ENCODE measurements at regions not wholly inside any gene's neighbourhood (a gene's known extent, or its start where the extent isn't known, plus 50 kb on each side); places are given as distances from the start of the nearest gene placed in this dataset.

DNA sequence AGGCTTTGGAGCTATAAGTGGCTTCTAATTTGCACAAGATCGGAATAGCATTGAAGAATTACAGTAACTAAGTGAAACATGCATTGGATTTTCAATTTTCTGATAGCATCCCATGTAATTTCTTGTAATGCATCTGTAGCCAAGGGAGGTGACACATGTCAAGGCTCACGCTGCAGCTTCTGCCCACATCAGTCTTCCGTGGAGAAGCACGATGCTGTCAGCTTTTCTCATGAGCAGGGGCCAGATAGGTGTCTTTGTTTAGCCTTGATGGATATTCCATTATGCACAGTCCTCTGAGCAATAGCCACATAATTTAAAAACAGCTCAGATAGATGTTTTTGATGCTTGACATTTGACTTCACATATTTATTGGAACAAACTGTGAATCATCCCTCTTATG, 1046.9 kb upstream of the EEF2KMT start:
- DNase-seq (ENCODE audit: low read depth in 2 of 2): no peak

DNA sequence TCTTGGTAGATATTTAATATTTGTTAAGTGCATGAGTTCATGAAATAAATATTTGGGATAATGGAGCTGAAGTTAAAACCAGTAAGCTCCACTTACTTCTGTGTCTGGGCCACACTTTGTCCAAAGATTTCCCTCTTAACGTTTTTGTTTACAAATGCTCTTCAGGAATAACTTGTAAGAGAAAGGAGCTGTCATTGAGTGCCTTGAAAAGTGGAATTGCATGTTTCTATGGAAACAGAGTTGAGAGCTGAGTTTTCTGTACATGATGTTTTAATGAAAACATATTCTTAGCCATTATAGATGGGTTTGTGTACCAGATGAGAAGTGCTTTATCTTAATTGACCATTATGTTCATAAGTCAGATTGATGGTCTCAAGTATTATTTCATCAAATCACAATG, 1045.4 kb upstream of the EEF2KMT start:
- no peak for DNase-seq (ENCODE audit: low read depth in 2 of 2)

DNA sequence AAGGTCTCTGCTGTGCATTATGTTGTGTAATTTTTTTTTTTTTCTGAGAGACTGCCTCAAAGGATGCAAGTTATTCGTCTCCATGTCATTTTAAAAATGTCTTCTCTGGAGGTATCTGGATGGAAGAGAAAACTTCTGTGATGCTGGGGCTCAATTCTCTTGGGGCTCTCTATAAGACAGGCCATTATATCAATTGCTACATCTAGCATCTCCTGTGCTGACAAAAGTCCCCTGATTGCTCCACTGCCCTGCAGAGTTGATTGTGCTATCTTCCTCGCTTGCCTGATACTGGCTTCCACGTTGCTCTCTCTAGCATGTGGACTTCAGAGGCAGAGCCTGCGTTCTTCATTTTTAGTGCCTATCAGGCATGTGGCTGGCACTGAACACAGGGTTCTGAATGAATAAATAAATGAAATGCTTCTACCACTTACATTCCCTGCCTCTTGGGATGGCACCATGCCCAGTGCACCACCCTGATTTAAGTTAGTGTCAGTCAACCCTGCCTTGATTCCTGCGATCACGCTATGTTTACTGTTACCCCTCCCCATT, 1035.5 kb upstream of the EEF2KMT start:
- no peak for DNase-seq (ENCODE audit: low read depth in 2 of 2)

DNA sequence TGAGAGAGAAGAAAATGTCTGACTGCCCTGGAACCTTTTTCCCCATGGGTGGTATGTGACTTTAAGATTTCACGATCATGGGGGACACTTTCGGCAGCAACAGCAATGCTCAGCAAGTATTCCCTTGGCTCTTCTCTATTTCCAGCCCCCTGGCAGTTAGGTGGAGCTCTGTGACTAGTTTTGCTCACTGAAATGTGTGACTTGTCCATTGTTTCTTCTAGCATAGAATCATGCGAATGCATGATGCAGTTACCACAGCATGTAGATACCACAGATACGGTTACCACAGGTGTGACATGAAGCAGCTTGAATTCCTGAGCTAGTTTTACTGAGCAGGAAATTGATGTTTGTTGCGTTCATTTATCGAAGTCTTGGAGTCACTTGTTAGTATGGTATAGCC, 1034.5 kb upstream of the EEF2KMT start:
- no peak for DNase-seq (ENCODE audit: low read depth in 2 of 2)

DNA sequence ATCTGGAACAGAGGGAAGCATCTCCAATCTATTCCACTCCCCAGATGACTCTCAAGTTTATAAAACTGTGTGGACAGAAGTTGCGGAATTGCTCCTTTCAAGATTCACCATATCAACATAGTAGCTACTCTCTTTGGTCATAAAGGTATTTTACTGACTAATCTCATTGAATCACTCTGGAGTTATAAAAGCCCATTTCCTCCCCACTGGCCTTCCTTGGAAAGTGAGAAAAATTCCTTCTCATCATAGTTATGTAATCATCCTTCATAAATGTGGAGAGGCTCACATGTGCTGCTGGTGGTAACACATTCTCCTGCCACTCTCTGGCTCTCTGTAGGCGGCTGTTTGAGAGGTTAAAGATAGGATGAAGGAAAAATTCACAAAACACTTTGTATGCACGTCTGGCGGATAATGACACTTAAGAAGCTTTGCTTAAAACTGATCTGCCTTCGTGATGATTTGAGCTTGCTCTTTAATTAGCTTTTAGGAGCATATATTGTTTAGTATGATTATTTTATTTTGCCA, 1034.0 kb upstream of the EEF2KMT start:
- no peak for DNase-seq (ENCODE audit: low read depth in 2 of 2)

DNA sequence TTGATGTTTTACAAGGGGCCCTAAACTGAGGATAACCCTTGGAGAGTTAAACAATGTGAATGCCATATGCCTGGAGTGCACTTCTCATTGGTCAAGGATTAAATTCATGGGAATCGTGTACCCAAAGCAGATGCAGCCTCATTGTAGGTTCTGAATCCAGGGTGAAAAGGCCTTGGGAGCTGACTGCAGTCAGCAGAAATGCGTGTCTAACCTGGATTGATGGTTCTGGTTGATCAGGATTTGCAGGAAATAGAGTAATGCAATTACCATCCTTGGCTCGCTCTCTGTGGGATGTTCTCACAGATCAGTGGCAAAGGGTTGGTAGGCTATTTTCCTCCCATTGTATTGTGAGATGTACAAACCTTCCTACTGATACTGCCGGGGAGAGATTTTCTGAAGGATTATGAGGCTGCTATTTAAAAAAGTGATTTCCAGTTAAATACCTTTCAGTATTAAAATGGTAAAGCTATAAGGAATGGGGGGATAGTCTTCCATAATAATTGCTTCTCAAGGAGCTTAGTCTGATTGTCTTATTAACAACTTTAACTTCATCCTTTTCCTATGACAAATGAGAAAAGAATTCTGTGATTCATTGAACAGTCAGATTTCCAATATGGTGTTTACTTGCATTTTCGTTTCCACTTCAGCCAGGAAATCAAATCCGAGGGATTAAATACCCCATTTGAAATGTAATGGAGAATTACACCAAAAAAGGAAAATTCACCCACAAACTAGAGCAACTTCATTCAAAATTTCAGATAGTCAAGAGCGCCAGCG, 1028.1 kb upstream of the EEF2KMT start:
- DNase-seq (ENCODE audit: low read depth in 2 of 2): no peak

DNA sequence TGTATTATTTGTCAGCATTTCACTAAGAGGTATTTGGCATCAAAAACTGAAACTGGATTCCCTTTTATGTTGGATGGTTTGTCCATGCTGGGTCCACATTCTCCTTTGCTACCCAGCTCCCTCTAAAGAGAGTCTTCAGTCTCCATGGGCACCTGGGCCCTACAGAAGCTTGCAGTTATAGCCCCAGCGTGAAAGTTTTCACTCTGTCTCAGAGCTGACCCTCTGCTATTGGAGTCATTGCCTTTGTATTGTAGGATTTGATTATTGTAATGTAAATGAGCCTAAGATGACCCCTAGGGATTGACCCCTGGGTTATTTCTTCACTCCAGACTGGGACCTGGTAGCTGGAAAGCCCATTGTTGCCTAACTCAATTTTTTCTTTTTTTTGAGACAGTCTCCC, 1026.5 kb upstream of the EEF2KMT start:
- no peak for DNase-seq (ENCODE audit: low read depth in 2 of 2)

DNA sequence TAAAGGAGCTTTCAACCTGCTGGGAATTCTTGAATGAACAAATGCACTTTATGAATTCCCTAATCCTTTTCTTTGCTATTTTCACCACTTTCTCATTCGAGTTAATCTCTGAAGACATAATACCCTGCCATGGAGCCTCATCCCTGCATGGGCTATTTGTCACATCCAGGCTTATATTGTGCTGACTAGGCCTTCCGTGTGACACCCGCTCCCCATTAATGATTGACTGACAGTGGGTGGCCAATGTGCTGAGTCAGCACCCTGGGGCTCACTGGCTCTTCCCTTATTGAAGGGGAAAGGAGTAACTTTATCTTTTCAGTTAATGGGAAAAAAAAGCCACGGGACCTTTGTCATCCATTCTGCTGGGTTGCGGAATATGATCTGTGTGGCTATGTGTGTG, 1024.8 kb upstream of the EEF2KMT start:
- no peak for DNase-seq (ENCODE audit: low read depth in 2 of 2)

DNA sequence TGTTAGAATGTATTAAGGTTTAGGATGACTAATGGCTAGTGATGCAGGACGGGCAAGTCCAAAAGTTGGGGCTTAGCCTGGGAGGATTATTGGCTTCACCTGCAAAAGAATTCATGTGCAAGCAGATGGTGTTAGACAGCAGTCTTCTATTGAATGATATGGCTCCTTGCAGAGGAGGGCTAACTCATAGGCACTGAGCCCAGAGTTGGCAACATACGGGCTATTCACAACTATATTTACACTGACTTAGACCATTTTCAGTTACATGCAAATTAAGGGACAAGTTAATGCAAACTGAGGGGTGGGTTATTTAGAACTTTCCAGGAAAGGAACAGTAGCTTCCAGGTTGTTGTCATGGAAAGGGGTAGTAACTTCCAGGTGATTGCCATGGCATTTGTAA, 1017.1 kb upstream of the EEF2KMT start:
- no peak for DNase-seq (ENCODE audit: low read depth in 2 of 2)

DNA sequence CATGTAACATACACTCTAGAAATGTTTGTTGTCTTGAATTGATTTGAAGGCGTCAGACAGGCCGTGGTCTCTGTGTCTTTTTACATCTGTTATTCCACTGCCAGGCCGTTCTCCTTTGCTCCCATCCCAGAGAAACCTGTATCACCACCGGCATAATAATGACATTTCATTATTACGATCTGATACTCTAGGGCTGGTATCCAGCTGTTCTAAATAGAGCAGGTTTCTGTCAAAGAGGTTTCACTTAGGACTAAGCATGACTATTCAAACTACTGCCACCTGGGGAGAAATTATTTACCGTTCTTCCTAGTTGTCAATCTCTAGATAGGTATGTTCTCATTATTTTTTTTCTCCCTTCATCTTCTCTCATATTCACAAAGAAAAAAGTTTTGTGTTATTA, 1016.2 kb upstream of the EEF2KMT start:
- DNase-seq (ENCODE audit: low read depth in 2 of 2): no peak

DNA sequence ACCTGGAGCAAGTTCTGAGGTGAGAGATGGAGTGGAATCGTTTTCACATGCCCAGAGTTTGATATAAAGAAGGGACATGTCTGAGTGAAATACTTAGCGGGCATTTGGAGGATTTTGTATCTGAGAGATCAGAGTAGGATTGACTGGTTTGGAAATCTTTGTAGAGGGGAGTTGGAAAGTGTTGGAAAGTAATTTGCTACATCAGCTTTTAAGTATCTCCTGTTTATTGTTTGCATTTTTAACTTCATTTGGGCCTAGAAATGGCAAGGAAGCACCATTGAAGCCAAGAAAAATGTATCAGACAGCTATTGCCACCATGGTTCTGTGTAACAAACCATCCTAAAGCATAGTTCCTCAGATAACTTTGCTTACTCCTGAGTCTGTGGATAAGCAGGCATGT, 1015.1 kb upstream of the EEF2KMT start:
- DNase-seq (ENCODE audit: low read depth in 2 of 2): no peak

DNA sequence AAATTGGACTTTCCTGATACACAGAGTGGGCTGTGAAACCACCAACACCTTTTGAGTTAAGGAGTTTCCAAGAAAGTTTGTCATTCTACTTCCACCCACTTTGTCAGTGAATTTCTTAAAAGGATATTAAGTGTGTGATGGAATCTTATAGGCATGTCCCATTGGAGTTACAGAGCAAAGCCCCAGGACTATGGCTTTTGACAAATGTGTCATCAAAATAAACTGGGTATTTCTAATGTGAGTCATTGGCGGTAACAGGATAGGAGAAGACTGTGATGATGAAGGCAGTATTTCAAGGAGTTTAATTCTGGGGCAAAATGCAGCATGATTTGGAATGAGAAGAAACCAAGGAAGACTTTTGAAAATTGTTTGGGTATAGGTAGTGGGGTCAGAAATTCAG, 1013.8 kb upstream of the EEF2KMT start:
- DNase-seq (ENCODE audit: low read depth in 2 of 2): no peak

DNA sequence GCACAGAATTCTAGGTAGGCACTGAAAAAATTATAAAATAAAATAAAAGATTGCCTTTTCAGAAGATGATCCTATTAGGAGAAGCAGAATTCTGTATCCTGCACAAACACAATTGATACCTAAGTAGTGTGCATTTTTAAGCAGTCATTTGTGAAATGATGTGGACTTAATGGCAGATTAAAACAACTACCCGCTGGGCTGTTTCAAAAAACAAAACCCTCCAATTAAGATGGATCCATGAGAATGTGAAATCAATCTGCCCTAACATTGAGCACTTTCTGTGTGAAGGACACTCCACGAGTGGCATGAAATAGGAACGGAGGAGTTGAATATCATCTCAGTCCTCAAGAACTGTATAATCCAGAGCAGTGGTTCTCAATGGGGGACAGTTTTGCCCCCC, 1012.8 kb upstream of the EEF2KMT start:
- DNase-seq (ENCODE audit: low read depth in 2 of 2): no peak

DNA sequence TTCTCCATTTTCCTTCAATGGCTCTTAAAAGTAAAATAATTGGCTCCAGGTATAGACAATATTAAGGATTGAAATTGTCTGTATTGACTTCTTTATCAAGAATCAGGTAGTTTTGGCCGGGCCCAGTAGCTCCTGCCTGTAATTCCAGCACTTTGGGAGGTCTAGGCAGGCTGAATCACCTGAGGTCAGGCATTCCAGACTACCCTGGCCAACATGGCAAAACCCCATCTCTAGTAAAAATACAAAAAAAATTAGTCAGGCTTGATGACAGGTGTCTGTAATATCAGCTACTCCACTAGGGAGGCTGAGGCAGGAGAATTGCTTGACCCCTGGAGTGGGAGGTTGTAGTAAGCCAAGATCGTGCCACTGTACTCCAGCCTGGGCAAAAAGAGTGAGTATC, 1008.5 kb upstream of the EEF2KMT start:
- no peak for DNase-seq (ENCODE audit: low read depth in 2 of 2)

DNA sequence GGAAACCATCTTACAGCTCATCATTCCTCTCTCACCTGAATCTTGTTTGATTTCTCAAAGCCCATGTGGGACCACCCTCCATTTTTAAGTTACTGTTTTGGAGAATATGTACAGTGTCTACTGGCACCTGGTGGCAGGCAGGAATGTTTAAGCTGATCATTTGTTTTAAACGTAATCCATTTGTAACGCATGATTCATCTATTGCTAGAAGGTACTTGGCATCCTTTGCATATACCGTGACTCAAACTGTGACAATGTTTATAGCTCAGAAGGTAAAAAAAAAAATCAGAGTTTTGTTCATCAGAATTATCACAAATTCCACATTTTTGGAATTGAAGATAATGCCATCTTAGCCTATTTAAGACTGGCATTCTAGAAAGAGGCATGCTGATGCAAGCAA, 1007.5 kb upstream of the EEF2KMT start:
- DNase-seq (ENCODE audit: low read depth in 2 of 2): no peak

DNA sequence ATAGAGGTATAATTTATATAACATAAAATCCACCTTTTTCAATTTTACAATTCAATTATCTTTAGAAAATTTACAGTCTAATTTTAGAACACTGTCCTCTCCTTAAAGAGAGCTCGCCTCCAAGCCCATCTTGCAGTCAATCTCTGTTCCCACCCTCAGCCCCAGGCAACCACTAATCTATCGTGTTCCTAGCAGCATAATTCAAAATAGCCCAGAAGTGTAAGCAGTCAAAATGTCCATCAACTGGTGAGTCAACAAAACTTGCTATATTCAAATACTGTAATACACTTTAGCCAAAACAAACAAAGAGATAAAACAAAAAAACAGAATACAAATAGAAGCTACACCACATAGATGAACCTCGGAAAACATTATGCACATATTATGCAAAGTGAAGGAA, 1006.8 kb upstream of the EEF2KMT start:
- DNase-seq (ENCODE audit: low read depth in 2 of 2): no peak

DNA sequence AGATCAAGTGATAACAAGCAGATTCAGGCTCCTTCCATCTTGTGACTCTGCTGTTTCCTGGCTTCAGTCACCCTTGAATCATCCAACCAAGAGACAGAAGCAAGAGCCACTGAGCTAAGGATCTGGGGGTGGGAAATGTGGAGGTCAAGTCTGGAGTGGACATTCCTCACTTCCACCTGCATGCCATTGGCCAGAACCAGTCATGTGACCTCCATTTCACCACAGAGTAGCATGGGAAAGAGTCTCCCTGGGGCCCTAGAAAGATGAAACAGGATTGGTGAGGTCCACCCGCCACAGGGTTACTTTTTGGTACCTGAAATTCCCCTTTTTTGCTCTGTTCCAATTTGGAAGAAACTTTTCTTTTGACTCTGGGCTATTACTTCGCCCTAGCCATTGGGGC, 1006.0 kb upstream of the EEF2KMT start:
- no peak for DNase-seq (ENCODE audit: low read depth in 2 of 2)

DNA sequence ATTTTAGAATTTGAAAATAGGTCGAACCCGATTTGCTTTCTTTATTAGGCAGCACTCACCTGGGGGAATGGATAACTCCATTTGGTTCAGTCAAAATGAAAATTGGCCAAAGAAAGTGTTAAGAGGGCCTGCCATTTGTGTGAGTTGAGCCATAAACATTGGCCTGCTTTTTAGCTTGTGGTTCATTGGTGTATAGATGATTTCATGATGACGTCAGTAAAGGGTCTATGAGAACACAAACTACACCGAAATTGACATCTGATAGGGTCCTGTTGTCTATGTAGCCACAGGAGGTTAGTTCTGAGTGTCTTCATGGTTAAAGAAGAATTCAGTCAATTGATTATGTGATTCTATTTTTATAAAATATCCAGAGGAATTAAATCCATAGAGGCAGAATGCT, 1001.5 kb upstream of the EEF2KMT start:
- DNase-seq (ENCODE audit: low read depth in 2 of 2): no peak

DNA sequence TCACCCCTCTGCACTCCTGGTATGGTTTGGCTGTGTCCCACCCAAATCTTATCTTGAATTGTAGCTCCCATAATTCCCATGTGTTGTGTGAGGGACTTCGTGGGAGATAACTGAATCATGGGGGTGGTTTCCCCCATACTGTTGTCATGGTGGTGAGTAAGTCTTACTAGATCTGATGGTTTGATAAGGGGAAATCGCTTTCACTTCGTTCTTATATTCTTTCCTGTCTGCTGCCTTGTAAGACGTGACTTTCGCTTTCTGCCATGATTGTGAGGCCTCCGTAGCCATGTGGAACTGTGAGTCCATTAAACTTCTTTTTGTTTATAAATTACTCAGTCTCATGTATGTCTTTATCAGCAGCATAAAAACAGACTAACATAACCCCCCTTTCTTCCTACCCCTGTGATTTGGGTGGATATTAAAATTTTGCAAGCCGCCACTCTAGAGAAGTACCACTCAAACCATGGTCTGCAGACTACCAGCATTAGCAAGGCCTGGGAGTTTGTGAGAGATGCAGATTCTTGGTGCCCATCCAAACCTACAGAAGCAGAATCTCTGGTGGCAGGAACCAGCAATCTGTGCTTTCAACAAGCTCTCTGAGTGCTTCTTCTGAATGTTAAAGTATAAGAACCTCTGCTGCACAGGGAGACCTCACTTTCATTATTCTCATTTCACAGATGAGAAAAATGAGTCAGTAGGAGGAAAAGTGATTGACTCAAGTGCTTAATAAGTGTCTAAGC, 999.5 kb upstream of the EEF2KMT start:
- DNase-seq (ENCODE audit: low read depth in 2 of 2): no peak

DNA sequence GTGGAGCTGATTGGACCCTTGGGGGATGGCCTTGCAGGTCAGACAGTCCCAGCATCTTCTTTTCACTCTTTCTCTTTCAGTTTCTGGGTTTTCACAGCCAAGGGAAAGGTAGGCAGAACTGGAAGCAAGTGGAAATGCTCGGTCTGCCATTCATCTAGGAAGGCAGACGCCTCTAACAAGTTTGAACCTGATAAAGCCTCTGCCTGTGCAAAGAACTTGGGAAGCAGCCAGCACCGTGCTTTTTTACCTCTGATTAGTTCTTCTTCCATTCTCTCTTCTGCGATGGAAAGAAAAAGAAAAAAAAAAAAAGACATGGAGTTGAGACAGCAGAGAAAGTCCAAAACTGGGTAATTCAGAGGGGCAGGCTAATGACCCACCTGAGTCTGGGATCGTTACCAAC, 997.8 kb upstream of the EEF2KMT start:
- no peak for DNase-seq (ENCODE audit: low read depth in 2 of 2)

DNA sequence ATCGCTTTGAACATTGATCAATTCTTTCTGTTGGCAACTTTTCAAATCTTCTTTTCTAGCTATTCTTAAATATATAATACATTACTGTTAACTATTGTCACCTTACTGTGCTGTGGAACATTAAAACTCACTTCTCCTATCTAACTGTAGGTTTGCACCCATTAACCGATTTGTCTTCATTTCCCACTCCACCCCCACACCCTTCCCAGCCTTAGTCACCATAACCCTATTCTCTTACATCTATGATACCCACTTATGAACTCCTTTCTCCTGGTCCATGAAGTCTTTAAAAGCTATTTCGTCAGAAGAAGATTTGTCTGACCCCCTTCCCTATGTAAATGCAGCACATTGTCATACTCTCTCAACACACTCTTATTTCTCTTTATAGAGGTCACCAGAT, 993.4 kb upstream of the EEF2KMT start:
- DNase-seq (ENCODE audit: low read depth in 2 of 2): no peak

DNA sequence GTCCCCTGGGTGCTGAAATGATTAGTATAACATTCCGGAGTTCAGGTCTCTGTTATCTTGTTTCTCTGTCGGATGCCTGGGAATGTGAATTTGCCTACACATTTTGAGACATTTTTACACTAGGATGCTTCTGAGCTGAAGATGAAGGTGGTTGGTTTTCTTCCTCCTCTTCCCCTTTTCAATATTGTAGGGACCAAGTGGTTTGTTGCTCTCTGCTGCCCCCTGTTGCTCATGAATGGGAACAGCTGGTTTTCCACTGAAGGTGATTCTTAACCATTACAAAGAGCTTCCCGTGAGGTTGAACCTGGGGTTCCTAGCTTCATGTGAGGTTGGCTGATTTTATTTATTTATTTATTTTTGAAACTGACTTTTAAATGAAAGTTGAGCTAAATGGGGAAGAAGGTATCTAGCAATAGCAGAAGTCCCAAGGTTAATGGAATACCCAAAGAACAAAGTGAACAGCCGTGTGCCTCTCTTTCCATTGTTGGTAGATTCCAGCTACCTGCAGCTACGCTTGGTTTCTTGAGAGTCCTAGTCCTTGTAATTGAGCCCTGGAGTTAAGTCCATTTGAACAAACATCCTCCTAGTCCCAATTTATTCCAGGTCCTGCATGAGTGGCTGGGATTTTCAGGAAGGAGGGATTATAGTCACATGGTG, 983.9 kb upstream of the EEF2KMT start:
- no peak for DNase-seq (ENCODE audit: low read depth in 2 of 2)

DNA sequence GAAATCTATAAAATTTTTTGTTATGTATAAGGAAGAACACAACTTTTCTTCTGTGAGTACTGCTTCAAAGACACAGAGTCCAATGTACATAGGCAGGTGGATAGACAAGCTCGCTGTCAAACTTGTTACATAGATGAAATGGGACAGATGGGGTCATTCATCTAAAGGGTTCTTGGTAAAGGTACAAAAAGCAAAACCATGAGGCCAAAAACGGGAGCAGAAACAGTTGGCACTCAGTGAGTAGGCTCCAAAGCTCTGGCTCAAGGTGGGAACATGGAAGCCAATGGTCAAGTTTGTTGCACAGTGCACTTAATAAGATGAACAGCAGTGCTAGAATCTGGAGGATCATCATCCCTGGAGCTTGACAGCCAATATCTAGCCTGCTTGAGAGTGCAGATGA, 979.0 kb upstream of the EEF2KMT start:
- DNase-seq (ENCODE audit: low read depth in 2 of 2): no peak

All from stimulated activated CD4-positive, alpha-beta T cell treated with anti-CD3 and anti-CD28 coated beads, Interleukin-15, amount 100 ng/mL, for 48 hours (primary cell).